Endothelial cell of umbilical vein (primary cell): ENCODE measurements at regions not wholly inside any gene's neighbourhood (a gene's known extent, or its start where the extent isn't known, plus 50 kb on each side); places are given as distances from the start of the nearest gene placed in this dataset.

Experiments used
- BruUV-seq: library from RNA; stranded (reverse); fragments of 400-500 nt; replicated peaks from 2 replicates; lab custom pipeline; 2021; lab: Mats Ljungman, UMichigan
- CTCF ChIA-PET: fragments of 300-600, 350-600 bp; sonication (Branson Sonifier 250); formaldehyde crosslinking; loops from one replicate; lab custom pipeline; 2021; ENCODE audit warnings: antibody characterized with exemption, inconsistent platforms; lab: Charles Lee
- POLR2A ChIA-PET: fragments of 300-600, 350-600 bp; sonication (Branson Sonifier 250); formaldehyde crosslinking; loops from one replicate; lab custom pipeline; 2021; ENCODE audit warnings: antibody characterized with exemption, inconsistent platforms; lab: Charles Lee
- DNase-seq: peaks from one replicate; pipeline ENCODE4 v3.0.0-alpha.2; 2011; ENCODE audit warnings: low read depth, low spot score
- FAIRE-seq: peaks from 2 replicates; lab custom pipeline; 2011; peaks lifted over from hg19 to GRCh38; lab: Jason Lieb, UNC
- H2AFZ ChIP-seq: 2 replicates; pipeline ENCODE4 v1.6.0; 2012; ENCODE audit warnings: low read depth, low read length, control low read depth, inconsistent platforms
- H3K27ac ChIP-seq: 2 replicates; pipeline ENCODE4 v1.5.1; 2011; ENCODE audit warnings: low read depth, mild to moderate bottlenecking, control low read depth, low read length, moderate library complexity; ENCODE audit not compliant: insufficient read depth
- H3K27me3 ChIP-seq, 2 experiments: 2 replicates each; pipeline versions ENCODE4 v1.6.0 to v1.6.1; 2011; ENCODE audit warnings: low read length in 2 of 2, mixed read lengths in 1 of 2; ENCODE audit not compliant: control insufficient read depth in 2 of 2, insufficient read depth in 2 of 2
- H3K36me3 ChIP-seq, 2 experiments: 2 replicates in 1 of 2; 3 replicates in 1 of 2; pipeline ENCODE4 v1.5.1; 2011; ENCODE audit warnings: low read length in 2 of 2, mild to moderate bottlenecking in 1 of 2, moderate library complexity in 1 of 2; ENCODE audit not compliant: control insufficient read depth in 2 of 2, insufficient read depth in 2 of 2; ENCODE audit errors: extremely low read depth in 1 of 2
- H3K4me1 ChIP-seq: 3 replicates; pipeline ENCODE4 v1.5.1; 2011; ENCODE audit warnings: mild to moderate bottlenecking, low read length; ENCODE audit not compliant: control insufficient read depth, insufficient read depth; ENCODE audit errors: extremely low read depth
- H3K4me2 ChIP-seq: 2 replicates; pipeline ENCODE4 v1.6.1; 2011; ENCODE audit warnings: low read length, control low read depth, mixed read lengths; ENCODE audit not compliant: insufficient read depth
- H3K4me3 ChIP-seq, 3 experiments: fragments of 200-600 bp in 1 of 3; sonication (generic), shearing (Covaris generic) in 1 of 3; replicated peaks in 1 of 3; 2 replicates each; pipeline ENCODE4 v1.5.1; 2011 to 2016; ENCODE audit warnings: control low read depth in 3 of 3, low read length in 3 of 3, mild to moderate bottlenecking in 2 of 3, inconsistent platforms in 1 of 3, low read depth in 1 of 3, moderate library complexity in 1 of 3; ENCODE audit not compliant: insufficient read depth in 1 of 3
- H3K79me2 ChIP-seq: 2 replicates; pipeline ENCODE4 v1.6.0; 2012; ENCODE audit warnings: low read length, inconsistent platforms; ENCODE audit not compliant: control insufficient read depth, insufficient read depth
- H3K9ac ChIP-seq: replicated peaks from 2 replicates; pipeline ENCODE3; 2011; ENCODE audit warnings: low read length, control low read depth; ENCODE audit not compliant: insufficient read depth; ENCODE audit errors: extremely low read depth
- H3K9me1 ChIP-seq: replicated peaks from 3 replicates; pipeline ENCODE4 v1.6.0; 2011; ENCODE audit warnings: mild to moderate bottlenecking, low read length; ENCODE audit not compliant: control insufficient read depth, insufficient read depth; ENCODE audit errors: extremely low read depth
- H3K9me3 ChIP-seq: replicated peaks from 2 replicates; pipeline ENCODE4 v1.5.1; 2012; ENCODE audit warnings: low read length, inconsistent platforms; ENCODE audit not compliant: control insufficient read depth, insufficient read depth
- H4K20me1 ChIP-seq: replicated peaks from 2 replicates; pipeline ENCODE3; 2011; ENCODE audit warnings: mild to moderate bottlenecking, low read length; ENCODE audit not compliant: control insufficient read depth, insufficient read depth; ENCODE audit errors: extremely low read depth
- EZH2 ChIP-seq: IDR thresholded peaks from 2 replicates; pipeline ENCODE4 v1.6.1; 2012; ENCODE audit warnings: borderline replicate concordance, low read depth, mild to moderate bottlenecking, moderate library complexity, low read length, inconsistent platforms; ENCODE audit not compliant: severe bottlenecking
- FOS ChIP-seq: IDR thresholded peaks from 2 replicates; pipeline ENCODE4 v1.6.1; 2011; ENCODE audit warnings: mild to moderate bottlenecking, low read length, moderate library complexity, borderline replicate concordance; ENCODE audit not compliant: insufficient read depth
- GATA2 ChIP-seq: IDR thresholded peaks from 2 replicates; pipeline ENCODE4 v1.7.0; 2011; ENCODE audit warnings: low read depth, mild to moderate bottlenecking, moderate library complexity, mixed read lengths, low read length; ENCODE audit not compliant: insufficient read length, insufficient read depth
- JUN ChIP-seq: IDR thresholded peaks from 2 replicates; pipeline ENCODE4 v1.6.1; 2011; ENCODE audit warnings: borderline replicate concordance, low read depth; ENCODE audit not compliant: insufficient read length, insufficient read depth
- MYC ChIP-seq: IDR thresholded peaks from one replicate; pipeline ENCODE4 v1.6.1; 2011; ENCODE audit warnings: mild to moderate bottlenecking, low read depth, low read length
- POLR2A ChIP-seq: IDR thresholded peaks from 2 replicates; pipeline ENCODE4 v1.6.1; 2012; ENCODE audit warnings: low read depth, mild to moderate bottlenecking, control low read depth, low read length
- POLR2AphosphoS5 ChIP-seq: IDR thresholded peaks from 2 replicates; pipeline ENCODE4 v1.6.1; 2012; ENCODE audit warnings: low read depth, mild to moderate bottlenecking, control low read depth, low read length, moderate library complexity; ENCODE audit not compliant: insufficient read depth
- dilution Hi-C: fragments of 300-500 bp; cut with MboI; formaldehyde crosslinking; loops from one replicate; pipeline ENCODE4 v1.15.0; 2019; ENCODE audit warnings: low sequenced_read_pairs; ENCODE audit not compliant: extremely low pct_ligation_motif_present
- intact Hi-C: fragments of 100-400 bp; cut with micrococcal nuclease; formaldehyde crosslinking; loops from one replicate; pipeline ENCODE4 v1.10.0; 2022
- TF ChIP-seq, protein P1 (sequence below), 2 donors: IDR thresholded peaks; 1 replicate in 1 of 2; 2 replicates in 1 of 2; pipeline ENCODE4 v1.5.1; 2011; ENCODE audit warnings: low read length in 2 of 2, mild to moderate bottlenecking in 2 of 2, moderate library complexity in 2 of 2, control low read depth in 1 of 2, inconsistent platforms in 1 of 2, low read depth in 1 of 2; ENCODE audit not compliant: insufficient read depth in 1 of 2; ENCODE audit errors: extremely low read depth in 1 of 2
- TF ChIP-seq, protein P2 (sequence below): IDR thresholded peaks from 2 replicates; pipeline ENCODE4 v1.6.1; 2011; ENCODE audit not compliant: insufficient read depth, insufficient read length

DNA sequence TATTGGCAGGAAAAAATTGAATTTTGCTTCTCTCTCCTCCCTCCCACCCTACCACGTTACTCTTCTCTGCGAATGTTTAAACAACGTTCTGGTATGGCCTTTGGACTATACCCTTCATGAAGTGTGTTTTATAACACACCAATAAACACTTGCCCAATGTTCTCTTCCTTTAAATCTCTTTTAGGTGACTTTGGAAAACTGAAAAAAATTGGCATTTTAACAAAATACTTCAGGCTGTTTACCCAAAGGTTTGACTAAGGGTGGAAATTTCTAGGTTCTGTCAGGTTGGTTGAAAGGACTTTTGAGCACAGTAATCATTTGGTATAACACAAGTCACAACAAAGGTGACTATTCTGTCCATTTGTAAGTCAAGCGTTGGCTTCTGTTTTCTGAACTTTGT lies 446.8 kb downstream of the AEBP2 start:
- no peak for TF ChIP-seq MYC
- no peak for TF ChIP-seq JUN
- TF ChIP-seq, protein P1, sequence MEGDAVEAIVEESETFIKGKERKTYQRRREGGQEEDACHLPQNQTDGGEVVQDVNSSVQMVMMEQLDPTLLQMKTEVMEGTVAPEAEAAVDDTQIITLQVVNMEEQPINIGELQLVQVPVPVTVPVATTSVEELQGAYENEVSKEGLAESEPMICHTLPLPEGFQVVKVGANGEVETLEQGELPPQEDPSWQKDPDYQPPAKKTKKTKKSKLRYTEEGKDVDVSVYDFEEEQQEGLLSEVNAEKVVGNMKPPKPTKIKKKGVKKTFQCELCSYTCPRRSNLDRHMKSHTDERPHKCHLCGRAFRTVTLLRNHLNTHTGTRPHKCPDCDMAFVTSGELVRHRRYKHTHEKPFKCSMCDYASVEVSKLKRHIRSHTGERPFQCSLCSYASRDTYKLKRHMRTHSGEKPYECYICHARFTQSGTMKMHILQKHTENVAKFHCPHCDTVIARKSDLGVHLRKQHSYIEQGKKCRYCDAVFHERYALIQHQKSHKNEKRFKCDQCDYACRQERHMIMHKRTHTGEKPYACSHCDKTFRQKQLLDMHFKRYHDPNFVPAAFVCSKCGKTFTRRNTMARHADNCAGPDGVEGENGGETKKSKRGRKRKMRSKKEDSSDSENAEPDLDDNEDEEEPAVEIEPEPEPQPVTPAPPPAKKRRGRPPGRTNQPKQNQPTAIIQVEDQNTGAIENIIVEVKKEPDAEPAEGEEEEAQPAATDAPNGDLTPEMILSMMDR (IDR thresholded peaks at IDR 0.05; ENCODE audit: extremely low read depth in 1 of 2, insufficient read depth in 1 of 2, low read depth in 1 of 2, low read length in 2 of 2): no peak
- TF ChIP-seq GATA2: no peak
- no peak for TF ChIP-seq POLR2A
- TF ChIP-seq POLR2AphosphoS5: no peak
- TF ChIP-seq, protein P2, sequence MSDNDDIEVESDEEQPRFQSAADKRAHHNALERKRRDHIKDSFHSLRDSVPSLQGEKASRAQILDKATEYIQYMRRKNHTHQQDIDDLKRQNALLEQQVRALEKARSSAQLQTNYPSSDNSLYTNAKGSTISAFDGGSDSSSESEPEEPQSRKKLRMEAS: no peak
- TF ChIP-seq EZH2: no peak
- TF ChIP-seq FOS: no peak
- CTCF ChIA-PET: no interaction called here
- no peaks in the 10 kb centered on the region for H3K9me1 ChIP-seq
- H3K9ac ChIP-seq: no peak overlapping the region
- H3K4me2 ChIP-seq: no peak overlapping the region
- no peak overlapping the region for H2AFZ ChIP-seq
- no peaks in the 10 kb centered on the region for H3K4me1 ChIP-seq
- H3K9me3 ChIP-seq: no peaks in the 10 kb centered on the region
- H3K79me2 ChIP-seq: no peaks in the 10 kb centered on the region
- intact Hi-C loops: no loop called here
- no peaks in the 10 kb centered on the region for H3K36me3 ChIP-seq
- no peak for FAIRE-seq
- H3K27ac ChIP-seq: no peak overlapping the region
- no peak overlapping the region for H3K4me3 ChIP-seq
- no TSS peak for BruUV-seq
- H3K27me3 ChIP-seq: no peaks in the 10 kb centered on the region
- H4K20me1 ChIP-seq: no peaks in the 10 kb centered on the region
- DNase-seq: no peak
- POLR2A ChIA-PET: no interaction called here
- dilution Hi-C loops: no loop called here
